GM23338 (cell line): ENCODE measurements at regions not wholly inside any gene's neighbourhood (a gene's known extent, or its start where the extent isn't known, plus 50 kb on each side); places are given as distances from the start of the nearest gene placed in this dataset.

Experiments
- ATAC-seq: fragments of 200-7000 bp; cut with Tn5 transposase; 3 replicates; pipeline ENCODE4 v1.9.1; 2020
- DNase-seq: peaks from one replicate; pipeline ENCODE4 v3.0.0-alpha.2; 2015; ENCODE audit warnings: low spot score
- H2AFZ ChIP-seq: fragments of 200-600 bp; sonication (generic); 2 replicates; pipeline ENCODE4 v1.8.0; 2016; ENCODE audit warnings: antibody characterized with exemption, mild to moderate bottlenecking, moderate library complexity
- H3F3A ChIP-seq: fragments of 200-600 bp; sonication (generic); replicated peaks from 2 replicates; pipeline ENCODE4 v1.8.0; 2017; ENCODE audit warnings: antibody characterized with exemption, mixed run types, low read depth
- H3K27ac ChIP-seq: fragments of 200-600 bp; sonication (generic); 2 replicates; pipeline ENCODE4 v1.6.1; 2016; ENCODE audit warnings: low read depth
- H3K27me3 ChIP-seq: fragments of 200-600 bp; sonication (generic); 2 replicates; pipeline ENCODE4 v1.8.0; 2016; ENCODE audit warnings: mild to moderate bottlenecking, mixed run types, moderate library complexity; ENCODE audit not compliant: insufficient read depth
- H3K36me3 ChIP-seq: fragments of 200-600 bp; sonication (generic); 2 replicates; pipeline ENCODE4 v1.8.0; 2016; ENCODE audit warnings: mild to moderate bottlenecking; ENCODE audit not compliant: insufficient read depth
- H3K4me1 ChIP-seq: fragments of 200-600 bp; sonication (generic); 2 replicates; pipeline ENCODE4 v1.8.0; 2016; ENCODE audit warnings: mild to moderate bottlenecking, moderate library complexity; ENCODE audit not compliant: insufficient read depth
- H3K4me2 ChIP-seq: fragments of 200-600 bp; sonication (generic); 2 replicates; pipeline ENCODE4 v1.7.1; 2017; ENCODE audit warnings: mixed run types
- H3K4me3 ChIP-seq: fragments of 200-600 bp; sonication (generic); 2 replicates; pipeline ENCODE4 v1.6.1; 2016; ENCODE audit warnings: mixed run types
- H3K79me2 ChIP-seq: fragments of 200-600 bp; sonication (generic); replicated peaks from 2 replicates; pipeline ENCODE4 v1.8.0; 2017; ENCODE audit warnings: mild to moderate bottlenecking; ENCODE audit not compliant: insufficient read depth
- H3K9me2 ChIP-seq: fragments of 200-600 bp; sonication (generic); 2 replicates; pipeline ENCODE4 v1.8.0; 2017; ENCODE audit not compliant: insufficient read depth
- H4K20me1 ChIP-seq: fragments of 200-600 bp; sonication (generic); replicated peaks from 2 replicates; pipeline ENCODE4 v1.8.0; 2017; ENCODE audit warnings: mild to moderate bottlenecking; ENCODE audit not compliant: insufficient read depth
- H3K27ac Mint-ChIP-seq: 2 replicates; pipeline ENCODE4 v1.8.0; 2020; ENCODE audit warnings: inconsistent platforms, mild to moderate bottlenecking, moderate library complexity, mixed read lengths
- H3K27me3 Mint-ChIP-seq: 3 replicates; pipeline ENCODE4 v1.8.0; 2022; ENCODE audit warnings: low read depth, mild to moderate bottlenecking, moderate library complexity, mixed read lengths, inconsistent platforms; ENCODE audit not compliant: insufficient read depth, poor library complexity
- H3K36me3 Mint-ChIP-seq: 3 replicates; pipeline ENCODE4 v1.8.0; 2021; ENCODE audit warnings: low read depth, mild to moderate bottlenecking, inconsistent platforms, moderate library complexity, mixed read lengths
- H3K4me1 Mint-ChIP-seq: 3 replicates; pipeline ENCODE4 v1.8.0; 2020; ENCODE audit warnings: mild to moderate bottlenecking, inconsistent platforms, mixed read lengths
- H3K4me3 Mint-ChIP-seq: 3 replicates; pipeline ENCODE4 v1.8.0; 2021; ENCODE audit warnings: moderate library complexity, mild to moderate bottlenecking, inconsistent platforms, mixed read lengths
- H3K9me3 Mint-ChIP-seq: 3 replicates; pipeline ENCODE4 v1.8.0; 2020; ENCODE audit warnings: moderate library complexity, mild to moderate bottlenecking, inconsistent platforms, mixed read lengths
- CREB1 ChIP-seq: fragments of 250-450 bp; sonication (Bioruptor Pico); IDR thresholded peaks from 2 replicates; pipeline ENCODE4 v1.5.0; 2020; ENCODE audit warnings: low read depth, mild to moderate bottlenecking, moderate library complexity
- EZH2 ChIP-seq: fragments of 200-600 bp; sonication (generic); IDR thresholded peaks from one replicate; pipeline ENCODE4 v1.8.0; 2017; ENCODE audit warnings: antibody characterized with exemption, mild to moderate bottlenecking, low read depth; ENCODE audit not compliant: unreplicated experiment
- JUNB ChIP-seq: IDR thresholded peaks from one replicate; pipeline ENCODE4 v1.6.1; 2016; ENCODE audit warnings: antibody characterized with exemption; ENCODE audit not compliant: unreplicated experiment
- NANOG ChIP-seq: IDR thresholded peaks from 2 replicates; pipeline ENCODE4 v1.6.1; 2016; ENCODE audit warnings: antibody characterized with exemption, borderline replicate concordance
- POLR2AphosphoS5 ChIP-seq: IDR thresholded peaks from 2 replicates; pipeline ENCODE4 v1.6.1; 2016; ENCODE audit warnings: antibody characterized with exemption, low read depth
- STAT1 ChIP-seq: IDR thresholded peaks from one replicate; pipeline ENCODE4 v1.6.1; 2016; ENCODE audit warnings: antibody characterized with exemption; ENCODE audit not compliant: unreplicated experiment
- ZNF114 ChIP-seq: fragments of 250-450 bp; sonication (Bioruptor Pico); IDR thresholded peaks from 2 replicates; pipeline ENCODE4 v1.5.0; 2020; ENCODE audit warnings: mild to moderate bottlenecking, moderate library complexity
- ZNF331 ChIP-seq: fragments of 250-450 bp; sonication (Bioruptor Pico); IDR thresholded peaks from 2 replicates; pipeline ENCODE4 v1.5.0; 2020; ENCODE audit warnings: low read depth, mild to moderate bottlenecking, moderate library complexity
- TF ChIP-seq, protein P1 (sequence below): IDR thresholded peaks from one replicate; pipeline ENCODE4 v1.6.1; 2018; ENCODE audit warnings: antibody characterized with exemption; ENCODE audit not compliant: unreplicated experiment
- TF ChIP-seq, protein P2 (sequence below): fragments of 250-450 bp; sonication (Bioruptor Pico); IDR thresholded peaks from 2 replicates; pipeline ENCODE4 v1.5.0; 2020; ENCODE audit warnings: mild to moderate bottlenecking, moderate library complexity
- TF ChIP-seq, protein P3 (sequence below): IDR thresholded peaks from 2 replicates; pipeline ENCODE4 v1.6.1; 2016; ENCODE audit warnings: antibody characterized with exemption

DNA sequence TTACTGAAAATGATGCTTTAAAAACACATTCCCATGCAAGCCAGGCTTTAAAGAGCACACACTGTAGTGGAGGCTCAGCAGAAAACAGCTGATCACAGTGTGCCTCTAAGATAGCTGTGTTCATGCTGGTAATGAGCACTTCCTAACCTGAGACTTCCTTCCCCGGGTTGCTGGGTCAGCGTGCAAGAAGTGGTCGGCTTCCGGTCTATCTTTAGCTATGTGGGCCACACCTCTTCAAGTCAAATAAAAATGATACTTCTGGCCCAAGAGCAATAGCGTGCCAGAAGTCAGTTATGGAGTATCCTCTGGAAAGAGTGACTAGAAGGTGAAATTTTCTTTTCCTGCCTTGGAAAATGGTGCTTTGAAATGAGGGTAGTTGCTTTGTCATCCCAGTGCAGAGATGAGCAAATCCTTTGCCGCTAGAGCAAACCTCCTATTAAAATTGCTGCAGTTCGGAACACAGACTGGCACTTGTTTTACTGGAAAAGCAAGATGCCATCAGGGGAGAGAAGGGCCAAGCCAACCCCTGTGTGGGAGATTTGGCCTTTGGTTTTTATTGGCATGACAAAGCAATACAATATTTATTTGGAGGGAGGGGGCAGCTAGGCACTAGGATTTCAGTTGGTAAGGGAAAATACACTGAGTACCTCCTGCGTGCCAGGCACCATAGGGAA is 64.2 kb downstream of the ARHGAP35 start (continued):
- TF ChIP-seq ZNF331 (CRISPR knock-in tag) (no peak), STAT1 (no peak), NANOG (no peak), ZNF114 (CRISPR knock-in tag) (no peak)
- TF ChIP-seq, protein P1, sequence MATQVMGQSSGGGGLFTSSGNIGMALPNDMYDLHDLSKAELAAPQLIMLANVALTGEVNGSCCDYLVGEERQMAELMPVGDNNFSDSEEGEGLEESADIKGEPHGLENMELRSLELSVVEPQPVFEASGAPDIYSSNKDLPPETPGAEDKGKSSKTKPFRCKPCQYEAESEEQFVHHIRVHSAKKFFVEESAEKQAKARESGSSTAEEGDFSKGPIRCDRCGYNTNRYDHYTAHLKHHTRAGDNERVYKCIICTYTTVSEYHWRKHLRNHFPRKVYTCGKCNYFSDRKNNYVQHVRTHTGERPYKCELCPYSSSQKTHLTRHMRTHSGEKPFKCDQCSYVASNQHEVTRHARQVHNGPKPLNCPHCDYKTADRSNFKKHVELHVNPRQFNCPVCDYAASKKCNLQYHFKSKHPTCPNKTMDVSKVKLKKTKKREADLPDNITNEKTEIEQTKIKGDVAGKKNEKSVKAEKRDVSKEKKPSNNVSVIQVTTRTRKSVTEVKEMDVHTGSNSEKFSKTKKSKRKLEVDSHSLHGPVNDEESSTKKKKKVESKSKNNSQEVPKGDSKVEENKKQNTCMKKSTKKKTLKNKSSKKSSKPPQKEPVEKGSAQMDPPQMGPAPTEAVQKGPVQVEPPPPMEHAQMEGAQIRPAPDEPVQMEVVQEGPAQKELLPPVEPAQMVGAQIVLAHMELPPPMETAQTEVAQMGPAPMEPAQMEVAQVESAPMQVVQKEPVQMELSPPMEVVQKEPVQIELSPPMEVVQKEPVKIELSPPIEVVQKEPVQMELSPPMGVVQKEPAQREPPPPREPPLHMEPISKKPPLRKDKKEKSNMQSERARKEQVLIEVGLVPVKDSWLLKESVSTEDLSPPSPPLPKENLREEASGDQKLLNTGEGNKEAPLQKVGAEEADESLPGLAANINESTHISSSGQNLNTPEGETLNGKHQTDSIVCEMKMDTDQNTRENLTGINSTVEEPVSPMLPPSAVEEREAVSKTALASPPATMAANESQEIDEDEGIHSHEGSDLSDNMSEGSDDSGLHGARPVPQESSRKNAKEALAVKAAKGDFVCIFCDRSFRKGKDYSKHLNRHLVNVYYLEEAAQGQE: no peak

DNA sequence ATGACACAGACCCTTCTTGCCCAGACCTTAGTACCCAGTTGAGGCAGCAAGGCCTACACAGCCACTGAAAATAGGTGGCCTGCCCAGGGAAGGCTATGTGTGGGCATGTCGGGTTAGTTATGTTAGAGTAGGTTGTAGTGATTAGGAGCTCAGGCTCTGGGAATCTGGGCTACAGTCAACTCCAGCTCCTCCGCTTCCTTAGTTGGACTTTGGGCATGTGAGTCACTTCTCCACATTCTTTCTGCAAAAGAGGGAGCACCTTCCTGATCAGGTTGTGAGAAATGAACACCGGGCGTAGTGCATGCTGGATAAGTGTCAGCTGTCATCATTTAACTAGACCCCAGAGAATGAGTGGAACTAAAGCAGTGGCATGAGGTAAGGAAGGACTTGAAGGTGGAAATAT is 64.8 kb downstream of the ARHGAP35 start:
- Mint-ChIP-seq H3K36me3 (peaks cover 20% of the 10 kb centered on the region), H3K4me3 (no peak overlapping the region), H3K9me3 (no peaks in the 10 kb centered on the region), H3K27ac (no peak overlapping the region; the same call in 1 of the 2 replicates), H3K4me1 (peaks cover 33% of the 10 kb centered on the region), H3K27me3 (peaks cover 3% of the 10 kb centered on the region)
- H3K4me3 ChIP-seq: no peak overlapping the region
- no peak overlapping the region for H3K4me2 ChIP-seq
- no peaks in the 10 kb centered on the region for H3K36me3 ChIP-seq
- peaks cover 93% of the 10 kb centered on the region for H3K79me2 ChIP-seq
- H3K27me3 ChIP-seq: no peaks in the 10 kb centered on the region
- peaks cover 33% of the 10 kb centered on the region for H3K4me1 ChIP-seq
- no peak for DNase-seq
- H3K9me2 ChIP-seq: no peaks in the 10 kb centered on the region
- peak overlapping the region; percentile 89 for H3K27ac ChIP-seq
- no peak for ATAC-seq
- TF ChIP-seq POLR2AphosphoS5 (no peak), EZH2 (no peak), NANOG (no peak), JUNB (no peak), STAT1 (no peak), ZNF331 (CRISPR knock-in tag) (no peak), CREB1 (no peak)
- TF ChIP-seq, protein P2, sequence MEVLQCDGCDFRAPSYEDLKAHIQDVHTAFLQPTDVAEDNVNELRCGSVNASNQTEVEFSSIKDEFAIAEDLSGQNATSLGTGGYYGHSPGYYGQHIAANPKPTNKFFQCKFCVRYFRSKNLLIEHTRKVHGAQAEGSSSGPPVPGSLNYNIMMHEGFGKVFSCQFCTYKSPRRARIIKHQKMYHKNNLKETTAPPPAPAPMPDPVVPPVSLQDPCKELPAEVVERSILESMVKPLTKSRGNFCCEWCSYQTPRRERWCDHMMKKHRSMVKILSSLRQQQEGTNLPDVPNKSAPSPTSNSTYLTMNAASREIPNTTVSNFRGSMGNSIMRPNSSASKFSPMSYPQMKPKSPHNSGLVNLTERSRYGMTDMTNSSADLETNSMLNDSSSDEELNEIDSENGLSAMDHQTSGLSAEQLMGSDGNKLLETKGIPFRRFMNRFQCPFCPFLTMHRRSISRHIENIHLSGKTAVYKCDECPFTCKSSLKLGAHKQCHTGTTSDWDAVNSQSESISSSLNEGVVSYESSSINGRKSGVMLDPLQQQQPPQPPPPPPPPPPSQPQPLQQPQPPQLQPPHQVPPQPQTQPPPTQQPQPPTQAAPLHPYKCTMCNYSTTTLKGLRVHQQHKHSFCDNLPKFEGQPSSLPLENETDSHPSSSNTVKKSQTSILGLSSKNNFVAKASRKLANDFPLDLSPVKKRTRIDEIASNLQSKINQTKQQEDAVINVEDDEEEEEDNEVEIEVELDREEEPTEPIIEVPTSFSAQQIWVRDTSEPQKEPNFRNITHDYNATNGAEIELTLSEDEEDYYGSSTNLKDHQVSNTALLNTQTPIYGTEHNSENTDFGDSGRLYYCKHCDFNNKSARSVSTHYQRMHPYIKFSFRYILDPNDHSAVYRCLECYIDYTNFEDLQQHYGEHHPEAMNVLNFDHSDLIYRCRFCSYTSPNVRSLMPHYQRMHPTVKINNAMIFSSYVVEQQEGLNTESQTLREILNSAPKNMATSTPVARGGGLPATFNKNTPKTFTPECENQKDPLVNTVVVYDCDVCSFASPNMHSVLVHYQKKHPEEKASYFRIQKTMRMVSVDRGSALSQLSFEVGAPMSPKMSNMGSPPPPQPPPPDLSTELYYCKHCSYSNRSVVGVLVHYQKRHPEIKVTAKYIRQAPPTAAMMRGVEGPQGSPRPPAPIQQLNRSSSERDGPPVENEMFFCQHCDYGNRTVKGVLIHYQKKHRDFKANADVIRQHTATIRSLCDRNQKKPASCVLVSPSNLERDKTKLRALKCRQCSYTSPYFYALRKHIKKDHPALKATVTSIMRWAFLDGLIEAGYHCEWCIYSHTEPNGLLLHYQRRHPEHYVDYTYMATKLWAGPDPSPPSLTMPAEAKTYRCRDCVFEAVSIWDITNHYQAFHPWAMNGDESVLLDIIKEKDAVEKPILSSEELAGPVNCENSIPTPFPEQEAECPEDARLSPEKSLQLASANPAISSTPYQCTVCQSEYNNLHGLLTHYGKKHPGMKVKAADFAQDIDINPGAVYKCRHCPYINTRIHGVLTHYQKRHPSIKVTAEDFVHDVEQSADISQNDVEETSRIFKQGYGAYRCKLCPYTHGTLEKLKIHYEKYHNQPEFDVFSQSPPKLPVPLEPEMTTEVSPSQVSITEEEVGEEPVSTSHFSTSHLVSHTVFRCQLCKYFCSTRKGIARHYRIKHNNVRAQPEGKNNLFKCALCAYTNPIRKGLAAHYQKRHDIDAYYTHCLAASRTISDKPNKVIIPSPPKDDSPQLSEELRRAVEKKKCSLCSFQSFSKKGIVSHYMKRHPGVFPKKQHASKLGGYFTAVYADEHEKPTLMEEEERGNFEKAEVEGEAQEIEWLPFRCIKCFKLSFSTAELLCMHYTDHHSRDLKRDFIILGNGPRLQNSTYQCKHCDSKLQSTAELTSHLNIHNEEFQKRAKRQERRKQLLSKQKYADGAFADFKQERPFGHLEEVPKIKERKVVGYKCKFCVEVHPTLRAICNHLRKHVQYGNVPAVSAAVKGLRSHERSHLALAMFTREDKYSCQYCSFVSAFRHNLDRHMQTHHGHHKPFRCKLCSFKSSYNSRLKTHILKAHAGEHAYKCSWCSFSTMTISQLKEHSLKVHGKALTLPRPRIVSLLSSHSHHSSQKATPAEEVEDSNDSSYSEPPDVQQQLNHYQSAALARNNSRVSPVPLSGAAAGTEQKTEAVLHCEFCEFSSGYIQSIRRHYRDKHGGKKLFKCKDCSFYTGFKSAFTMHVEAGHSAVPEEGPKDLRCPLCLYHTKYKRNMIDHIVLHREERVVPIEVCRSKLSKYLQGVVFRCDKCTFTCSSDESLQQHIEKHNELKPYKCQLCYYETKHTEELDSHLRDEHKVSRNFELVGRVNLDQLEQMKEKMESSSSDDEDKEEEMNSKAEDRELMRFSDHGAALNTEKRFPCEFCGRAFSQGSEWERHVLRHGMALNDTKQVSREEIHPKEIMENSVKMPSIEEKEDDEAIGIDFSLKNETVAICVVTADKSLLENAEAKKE (CRISPR knock-in tag): no peak
- TF ChIP-seq, protein P3, sequence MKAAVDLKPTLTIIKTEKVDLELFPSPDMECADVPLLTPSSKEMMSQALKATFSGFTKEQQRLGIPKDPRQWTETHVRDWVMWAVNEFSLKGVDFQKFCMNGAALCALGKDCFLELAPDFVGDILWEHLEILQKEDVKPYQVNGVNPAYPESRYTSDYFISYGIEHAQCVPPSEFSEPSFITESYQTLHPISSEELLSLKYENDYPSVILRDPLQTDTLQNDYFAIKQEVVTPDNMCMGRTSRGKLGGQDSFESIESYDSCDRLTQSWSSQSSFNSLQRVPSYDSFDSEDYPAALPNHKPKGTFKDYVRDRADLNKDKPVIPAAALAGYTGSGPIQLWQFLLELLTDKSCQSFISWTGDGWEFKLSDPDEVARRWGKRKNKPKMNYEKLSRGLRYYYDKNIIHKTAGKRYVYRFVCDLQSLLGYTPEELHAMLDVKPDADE: no peak
- H2AFZ ChIP-seq: no peak overlapping the region
- H3F3A ChIP-seq: peaks cover 5% of the 10 kb centered on the region; the same call in 1 of the 2 replicates
- peaks cover 59% of the 10 kb centered on the region for H4K20me1 ChIP-seq
